ENCODE measurements at regions not wholly inside any gene's neighbourhood (a gene's known extent, or its start where the extent isn't known, plus 50 kb on each side); places are given as distances from the start of the nearest gene placed in this dataset.

DNA sequence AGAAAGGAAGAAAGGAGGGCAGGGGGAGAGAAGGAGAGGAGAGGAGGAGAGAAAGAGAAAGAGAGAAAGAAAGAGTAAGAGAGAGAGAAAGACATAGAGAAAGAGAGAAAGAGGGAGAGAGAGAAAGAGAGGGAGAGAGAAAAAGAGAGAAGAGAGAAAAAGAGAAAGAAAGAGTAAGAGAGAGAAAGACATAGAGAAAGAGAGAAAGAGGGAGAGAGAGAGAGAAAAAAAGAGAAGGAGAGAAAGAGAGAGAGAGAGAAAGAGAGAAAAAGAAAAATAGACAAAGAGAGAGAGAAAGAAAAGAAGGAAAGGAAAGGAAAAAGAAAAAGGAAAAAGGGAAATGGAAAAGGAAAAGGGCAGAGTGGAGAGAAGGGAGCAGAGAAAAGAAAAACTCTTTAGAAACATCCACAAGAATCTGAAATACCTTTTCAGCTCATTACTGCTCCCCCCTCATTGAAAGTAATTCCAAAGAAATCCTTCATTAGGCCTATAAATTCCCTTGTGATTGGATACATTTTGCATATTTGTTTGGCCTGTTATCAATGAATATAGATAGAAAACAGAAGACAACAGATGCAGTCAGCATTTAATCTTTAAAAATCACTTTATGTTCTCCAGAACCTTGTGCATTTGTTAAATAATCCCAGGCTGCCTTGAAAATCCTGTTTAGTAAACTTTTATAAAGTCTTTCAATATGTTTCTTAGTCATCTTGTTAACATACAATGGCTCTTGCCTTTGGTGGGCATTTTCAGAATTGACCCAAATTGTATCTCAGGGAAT lies 411.5 kb downstream of the NFIB start:
- Histone ChIP-seq H3K18ac (ENCODE audit: low read length) (no peak overlapping the region), H3K36me3 (ENCODE audit: control insufficient read depth in 1 of 2, insufficient read depth in 2 of 2, low read length in 2 of 2) (no peaks in the 10 kb centered on the region), H3K4me3 (ENCODE audit: low read depth, low read length) (no peak overlapping the region), H3K27me3 (ENCODE audit: insufficient read depth, low read length) (no peaks in the 10 kb centered on the region), H3K27ac (ENCODE audit: low read depth, low read length) (no peak overlapping the region), H3K4me1 (ENCODE audit: control insufficient read depth in 1 of 2, insufficient read depth in 2 of 2, low read length in 2 of 2) (no peaks in the 10 kb centered on the region), H2AFZ (ENCODE audit: insufficient read depth, low read length, poor library complexity) (no peak overlapping the region), H4K91ac (ENCODE audit: low read depth, low read length) (no peak overlapping the region), H4K8ac (ENCODE audit: low read depth, low read length) (no peak overlapping the region), H3K9me3 (ENCODE audit: insufficient read depth, low read depth, low read length) (no peaks in the 10 kb centered on the region), H4K12ac (ENCODE audit: low read depth, low read length) (no peak overlapping the region), H3K9ac (ENCODE audit: low read length) (no peak overlapping the region), H2BK12ac (ENCODE audit: low read length) (no peak overlapping the region), H3K14ac (ENCODE audit: low read length) (no peak overlapping the region), H2AK5ac (ENCODE audit: low read length) (no peak overlapping the region), H3K23ac (ENCODE audit: low read length) (no peak overlapping the region), H2BK120ac (ENCODE audit: insufficient read depth, low read length, poor library complexity) (no peak overlapping the region), H3K79me1 (ENCODE audit: low read length) (no peaks in the 10 kb centered on the region), H3K79me2 (ENCODE audit: control insufficient read depth, insufficient read depth, low read length, poor library complexity) (no peaks in the 10 kb centered on the region), H3K4me2 (ENCODE audit: low read length) (no peak overlapping the region), H3K4ac (ENCODE audit: low read depth, low read length) (no peak overlapping the region), H2BK5ac (ENCODE audit: low read depth, low read length, poor library complexity) (no peak overlapping the region)
- DNase-seq = no peak

DNA sequence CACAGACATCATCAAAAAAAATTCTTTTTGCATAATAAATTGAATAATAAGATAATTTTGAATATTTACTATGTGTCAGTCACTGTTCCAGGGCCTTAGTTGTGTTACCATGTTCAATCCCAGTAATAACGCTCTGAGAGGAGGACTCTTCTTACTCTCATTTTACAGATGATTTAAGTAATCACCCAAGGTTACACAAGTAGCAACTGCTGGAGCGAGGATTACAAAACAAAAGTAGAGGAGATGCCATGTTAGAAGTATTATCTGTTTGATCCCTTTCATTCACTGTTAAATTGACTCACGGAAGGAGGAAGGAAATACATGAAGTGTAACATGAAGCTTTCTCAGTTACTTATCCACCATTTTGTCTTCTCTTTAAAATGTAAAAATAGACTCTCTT lies 412.8 kb downstream of the NFIB start:
- WGBS (ENCODE audit: extremely low coverage, insufficient coverage, insufficient read length) = no CpG with 5 or more reads among the region's 3 CpGs
- H3K36me3 ChIP-seq (ENCODE audit: control insufficient read depth in 1 of 2, insufficient read depth in 2 of 2, low read length in 2 of 2) = no peaks in the 10 kb centered on the region
- H3K27ac ChIP-seq (ENCODE audit: low read depth, low read length) = no peak overlapping the region
- no peak overlapping the region for H3K4me3 ChIP-seq (ENCODE audit: low read depth, low read length)
- no peaks in the 10 kb centered on the region for H3K4me1 ChIP-seq (ENCODE audit: control insufficient read depth in 1 of 2, insufficient read depth in 2 of 2, low read length in 2 of 2)
- no peak overlapping the region for H3K4ac ChIP-seq (ENCODE audit: low read depth, low read length)
- H2BK5ac ChIP-seq (ENCODE audit: low read depth, low read length, poor library complexity) = no peak overlapping the region
- H4K91ac ChIP-seq (ENCODE audit: low read depth, low read length) = no peak overlapping the region
- no peak overlapping the region for H2BK12ac ChIP-seq (ENCODE audit: low read length)
- H3K18ac ChIP-seq (ENCODE audit: low read length) = no peak overlapping the region
- no peak overlapping the region for H2AFZ ChIP-seq (ENCODE audit: insufficient read depth, low read length, poor library complexity)
- no peaks in the 10 kb centered on the region for H3K79me2 ChIP-seq (ENCODE audit: control insufficient read depth, insufficient read depth, low read length, poor library complexity)
- H3K14ac ChIP-seq (ENCODE audit: low read length) = no peak overlapping the region
- H3K9ac ChIP-seq (ENCODE audit: low read length) = no peak overlapping the region
- no peaks in the 10 kb centered on the region for H3K79me1 ChIP-seq (ENCODE audit: low read length)
- H3K4me2 ChIP-seq (ENCODE audit: low read length) = no peak overlapping the region
- H3K27me3 ChIP-seq (ENCODE audit: insufficient read depth, low read length) = no peaks in the 10 kb centered on the region
- H3K9me3 ChIP-seq (ENCODE audit: insufficient read depth, low read depth, low read length) = no peaks in the 10 kb centered on the region
- no peak overlapping the region for H2AK5ac ChIP-seq (ENCODE audit: low read length)
- no peak overlapping the region for H4K12ac ChIP-seq (ENCODE audit: low read depth, low read length)
- no peak overlapping the region for H4K8ac ChIP-seq (ENCODE audit: low read depth, low read length)
- peak in 1 of 2 donors; percentile 22 for DNase-seq
- no peak overlapping the region for H3K23ac ChIP-seq (ENCODE audit: low read length)
- no peak overlapping the region for H2BK120ac ChIP-seq (ENCODE audit: insufficient read depth, low read length, poor library complexity)

GRCh38 chr9:13900449-13900848 lies 413.5 kb downstream of the NFIB start:
- Histone ChIP-seq H3K4me3 (ENCODE audit: low read depth, low read length) (no peak overlapping the region), H3K36me3 (ENCODE audit: control insufficient read depth in 1 of 2, insufficient read depth in 2 of 2, low read length in 2 of 2) (no peaks in the 10 kb centered on the region), H3K4ac (ENCODE audit: low read depth, low read length) (no peak overlapping the region)

GRCh38 chr9:13899924-13900323 lies 414.0 kb downstream of the NFIB start:
- H2BK120ac ChIP-seq (ENCODE audit: insufficient read depth, low read length, poor library complexity) = no peak overlapping the region
- no peaks in the 10 kb centered on the region for H3K79me2 ChIP-seq (ENCODE audit: control insufficient read depth, insufficient read depth, low read length, poor library complexity)
- H3K4me2 ChIP-seq (ENCODE audit: low read length) = no peak overlapping the region
- H3K23ac ChIP-seq (ENCODE audit: low read length) = no peak overlapping the region
- no peak overlapping the region for H4K12ac ChIP-seq (ENCODE audit: low read depth, low read length)
- H3K27ac ChIP-seq (ENCODE audit: low read depth, low read length) = no peak overlapping the region
- DNase-seq = no peak
- H3K4me3 ChIP-seq (ENCODE audit: low read depth, low read length) = no peak overlapping the region
- no peak overlapping the region for H2BK5ac ChIP-seq (ENCODE audit: low read depth, low read length, poor library complexity)
- no peak overlapping the region for H4K8ac ChIP-seq (ENCODE audit: low read depth, low read length)
- no peak overlapping the region for H2AFZ ChIP-seq (ENCODE audit: insufficient read depth, low read length, poor library complexity)
- no peak overlapping the region for H3K4ac ChIP-seq (ENCODE audit: low read depth, low read length)
- no peaks in the 10 kb centered on the region for H3K27me3 ChIP-seq (ENCODE audit: insufficient read depth, low read length)
- no peaks in the 10 kb centered on the region for H3K9me3 ChIP-seq (ENCODE audit: insufficient read depth, low read depth, low read length)
- H3K9ac ChIP-seq (ENCODE audit: low read length) = no peak overlapping the region
- no peak overlapping the region for H3K14ac ChIP-seq (ENCODE audit: low read length)
- no peak overlapping the region for H2AK5ac ChIP-seq (ENCODE audit: low read length)
- no peaks in the 10 kb centered on the region for H3K79me1 ChIP-seq (ENCODE audit: low read length)
- no CpG with 5 or more reads among the region's 7 CpGs for WGBS (ENCODE audit: extremely low coverage, insufficient coverage, insufficient read length)
- H2BK12ac ChIP-seq (ENCODE audit: low read length) = no peak overlapping the region
- H3K4me1 ChIP-seq (ENCODE audit: control insufficient read depth in 1 of 2, insufficient read depth in 2 of 2, low read length in 2 of 2) = no peaks in the 10 kb centered on the region
- no peak overlapping the region for H3K18ac ChIP-seq (ENCODE audit: low read length)
- no peaks in the 10 kb centered on the region for H3K36me3 ChIP-seq (ENCODE audit: control insufficient read depth in 1 of 2, insufficient read depth in 2 of 2, low read length in 2 of 2)
- no peak overlapping the region for H4K91ac ChIP-seq (ENCODE audit: low read depth, low read length)

More at GRCh38 chr9:13900449-13900848, 413.5 kb downstream of the NFIB start:
- Histone ChIP-seq H4K12ac (ENCODE audit: low read depth, low read length) (no peak overlapping the region), H2AK5ac (ENCODE audit: low read length) (no peak overlapping the region), H3K4me1 (ENCODE audit: control insufficient read depth in 1 of 2, insufficient read depth in 2 of 2, low read length in 2 of 2) (no peaks in the 10 kb centered on the region), H3K79me1 (ENCODE audit: low read length) (no peaks in the 10 kb centered on the region), H3K18ac (ENCODE audit: low read length) (no peak overlapping the region), H2BK12ac (ENCODE audit: low read length) (no peak overlapping the region), H3K27ac (ENCODE audit: low read depth, low read length) (no peak overlapping the region), H3K4me2 (ENCODE audit: low read length) (no peak overlapping the region), H2AFZ (ENCODE audit: insufficient read depth, low read length, poor library complexity) (no peak overlapping the region), H3K23ac (ENCODE audit: low read length) (no peak overlapping the region), H3K9me3 (ENCODE audit: insufficient read depth, low read depth, low read length) (no peaks in the 10 kb centered on the region), H2BK5ac (ENCODE audit: low read depth, low read length, poor library complexity) (no peak overlapping the region), H3K9ac (ENCODE audit: low read length) (no peak overlapping the region), H3K27me3 (ENCODE audit: insufficient read depth, low read length) (no peaks in the 10 kb centered on the region), H3K14ac (ENCODE audit: low read length) (no peak overlapping the region), H2BK120ac (ENCODE audit: insufficient read depth, low read length, poor library complexity) (no peak overlapping the region), H3K79me2 (ENCODE audit: control insufficient read depth, insufficient read depth, low read length, poor library complexity) (no peaks in the 10 kb centered on the region), H4K91ac (ENCODE audit: low read depth, low read length) (no peak overlapping the region), H4K8ac (ENCODE audit: low read depth, low read length) (no peak overlapping the region)
- peak; percentile 21 to 49 for DNase-seq
- WGBS (ENCODE audit: extremely low coverage, insufficient coverage, insufficient read length) = no CpG with 5 or more reads among the region's 5 CpGs
